Mesodermal cell (in vitro differentiated cells): ENCODE measurements at regions not wholly inside any gene's neighbourhood (a gene's known extent, or its start where the extent isn't known, plus 50 kb on each side); places are given as distances from the start of the nearest gene placed in this dataset.

Experiments
- H3K27ac ChIP-seq: 2 replicates; pipeline ENCODE4 v1.7.0; 2013; ENCODE audit warnings: mild to moderate bottlenecking, low read depth, low read length, moderate library complexity; ENCODE audit not compliant: severe bottlenecking
- H3K36me3 ChIP-seq: 2 replicates; pipeline ENCODE4 v1.7.1; 2013; ENCODE audit warnings: mild to moderate bottlenecking, low read length, moderate library complexity; ENCODE audit not compliant: control insufficient read depth, insufficient read depth
- H3K4me1 ChIP-seq: one replicate; pipeline ENCODE4 v1.7.1; 2013; ENCODE audit warnings: mild to moderate bottlenecking, low read length; ENCODE audit not compliant: insufficient read depth, control insufficient read depth, poor library complexity, severe bottlenecking
- H3K4me3 ChIP-seq: 2 replicates; pipeline ENCODE4 v1.7.0; 2013; ENCODE audit warnings: low read length, control low read depth, mild to moderate bottlenecking; ENCODE audit not compliant: insufficient read depth, poor library complexity, severe bottlenecking; ENCODE audit errors: extremely low read depth
- H3K9me3 ChIP-seq: 2 replicates; pipeline ENCODE4 v1.7.1; 2013; ENCODE audit warnings: mild to moderate bottlenecking, low read length, moderate library complexity; ENCODE audit not compliant: control insufficient read depth
- WGBS, 2 experiments: methylation state at CpG; one replicate each; pipeline ENCODE4 v1.1.5; 2013; ENCODE audit warnings: missing lambda C conversion rate in 2 of 2; ENCODE audit not compliant: insufficient coverage in 2 of 2; 5-methylcytosine and 5-hydroxymethylcytosine counted together

- Histone ChIP-seq H3K4me3 (no peak overlapping the region), H3K36me3 (no peaks in the 10 kb centered on the region), H3K27ac (no peak overlapping the region), H3K9me3 (no peaks in the 10 kb centered on the region), H3K4me1 (no peaks in the 10 kb centered on the region)
- no CpG with 5 or more reads among the region's 1 CpG for WGBS, 2 experiments
Observed at GRCh38 chr6:133693565-133693964, 195.3 kb upstream of the TCF21 start.

DNA sequence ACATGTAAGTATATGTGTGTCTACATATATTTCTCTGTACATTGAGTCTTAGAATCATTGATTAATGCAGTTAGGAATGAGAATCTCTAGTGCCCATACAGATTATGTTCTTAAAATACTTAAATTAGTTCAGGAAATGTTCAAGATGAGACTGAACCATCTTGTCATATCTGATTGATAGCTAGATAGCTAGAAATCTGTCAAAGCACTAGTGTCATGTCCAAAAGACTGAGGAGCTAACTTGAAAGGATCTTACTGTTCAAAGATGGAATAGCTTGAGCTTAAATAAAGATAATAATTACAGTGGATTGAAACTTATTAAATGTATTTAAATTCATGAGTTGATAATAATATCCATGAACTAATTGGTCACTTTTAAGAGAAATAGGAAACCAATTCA, 191.7 kb upstream of the TCF21 start:
- H3K27ac ChIP-seq: no peak overlapping the region
- no peaks in the 10 kb centered on the region for H3K36me3 ChIP-seq
- no peaks in the 10 kb centered on the region for H3K9me3 ChIP-seq
- no peak overlapping the region for H3K4me3 ChIP-seq
- no peaks in the 10 kb centered on the region for H3K4me1 ChIP-seq

DNA sequence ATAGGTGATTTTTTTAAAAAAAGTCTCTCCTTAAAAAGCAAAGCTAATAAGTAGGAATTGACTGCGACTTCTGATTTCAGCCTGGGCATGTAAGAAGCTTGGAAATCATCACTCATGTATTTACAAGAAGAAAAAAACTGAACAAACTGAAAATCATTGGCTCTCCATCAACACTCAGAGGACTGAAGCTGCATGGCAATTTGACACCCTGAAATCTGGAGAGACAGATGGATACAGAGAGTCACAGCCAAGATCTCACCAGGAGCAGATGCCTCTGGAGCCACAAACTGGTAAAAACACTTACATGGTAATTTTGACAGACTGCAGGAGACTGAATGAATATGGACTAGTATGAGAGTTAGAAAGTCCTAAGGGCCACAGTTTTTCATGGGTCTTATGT, 191.2 kb upstream of the TCF21 start:
- Histone ChIP-seq H3K4me1 (no peaks in the 10 kb centered on the region), H3K36me3 (no peaks in the 10 kb centered on the region), H3K4me3 (no peak overlapping the region), H3K9me3 (no peaks in the 10 kb centered on the region), H3K27ac (no peak overlapping the region)
- WGBS, 2 experiments: no CpG with 5 or more reads among the region's 1 CpG

DNA sequence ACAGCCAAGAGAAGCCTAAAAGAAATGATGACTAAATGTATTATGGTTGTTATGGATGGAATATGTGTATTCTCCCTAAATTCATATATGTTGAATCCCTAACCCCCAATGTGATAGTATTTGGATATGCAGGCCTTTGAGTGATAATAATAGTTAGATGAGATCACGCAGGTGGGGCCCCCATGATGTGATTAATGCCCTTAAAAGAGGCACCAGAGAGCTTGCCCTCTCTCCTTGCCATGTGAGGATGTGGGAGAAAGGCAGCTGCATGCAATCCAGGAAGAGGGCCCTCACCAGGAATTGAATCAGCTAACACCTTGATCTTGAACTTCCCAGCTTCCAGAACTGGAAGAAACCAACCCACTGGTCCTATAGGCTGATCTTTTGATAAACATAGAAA, 190.6 kb upstream of the TCF21 start:
- WGBS, 2 experiments: 89% methylated on average over 1 of the region's 1 CpG; no CpG with 5 or more reads in 1 of the 2 experiments
- H3K9me3 ChIP-seq: no peaks in the 10 kb centered on the region
- no peak overlapping the region for H3K27ac ChIP-seq
- H3K4me1 ChIP-seq: no peaks in the 10 kb centered on the region
- H3K36me3 ChIP-seq: no peaks in the 10 kb centered on the region
- no peak overlapping the region for H3K4me3 ChIP-seq

- WGBS, 2 experiments: 100% methylated on average over 1 of the region's 1 CpG; no CpG with 5 or more reads in 1 of the 2 experiments
- H3K4me1 ChIP-seq: no peaks in the 10 kb centered on the region
- no peak overlapping the region for H3K27ac ChIP-seq
- H3K4me3 ChIP-seq: no peak overlapping the region
- H3K9me3 ChIP-seq: no peaks in the 10 kb centered on the region
- no peaks in the 10 kb centered on the region for H3K36me3 ChIP-seq
Observed at GRCh38 chr6:133699741-133700385, 189.1 kb upstream of the TCF21 start.

- Histone ChIP-seq H3K4me1 (no peaks in the 10 kb centered on the region), H3K4me3 (no peak overlapping the region), H3K36me3 (no peaks in the 10 kb centered on the region), H3K9me3 (no peaks in the 10 kb centered on the region), H3K27ac (no peak overlapping the region)
- WGBS, 2 experiments: 88 to 97% methylated on average over 4 to 6 of the region's 9 CpGs
Observed at GRCh38 chr6:133701633-133702331, 187.1 kb upstream of the TCF21 start.

DNA sequence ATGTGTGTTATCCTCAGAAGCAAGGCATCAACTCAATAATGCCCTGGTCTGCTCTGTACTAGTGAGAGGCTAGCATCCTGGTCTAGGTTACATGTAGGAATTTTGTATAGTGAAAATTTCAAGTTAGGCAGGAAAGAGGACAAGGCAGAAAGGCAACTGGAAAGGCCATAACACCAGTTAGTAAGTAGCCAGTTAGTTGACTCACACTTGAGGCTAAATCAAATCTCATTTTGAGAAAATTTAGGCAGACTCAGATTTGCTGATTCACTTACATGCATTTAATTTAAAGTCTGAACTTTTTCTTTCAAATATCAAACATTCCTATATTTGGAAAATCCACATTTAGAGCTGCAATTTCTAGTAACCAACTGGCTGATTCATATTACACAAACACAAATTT, 184.5 kb upstream of the TCF21 start:
- H3K36me3 ChIP-seq: no peaks in the 10 kb centered on the region
- no peak overlapping the region for H3K4me3 ChIP-seq
- H3K4me1 ChIP-seq: no peaks in the 10 kb centered on the region
- no peaks in the 10 kb centered on the region for H3K9me3 ChIP-seq
- H3K27ac ChIP-seq: no peak overlapping the region

- Histone ChIP-seq H3K27ac (no peak overlapping the region), H3K9me3 (no peaks in the 10 kb centered on the region), H3K36me3 (no peaks in the 10 kb centered on the region), H3K4me3 (no peak overlapping the region), H3K4me1 (no peaks in the 10 kb centered on the region)
- WGBS, 2 experiments: 100% methylated on average over 1 of the region's 1 CpG; no CpG with 5 or more reads in 1 of the 2 experiments
Observed at GRCh38 chr6:133705066-133705465, 183.8 kb upstream of the TCF21 start.

DNA sequence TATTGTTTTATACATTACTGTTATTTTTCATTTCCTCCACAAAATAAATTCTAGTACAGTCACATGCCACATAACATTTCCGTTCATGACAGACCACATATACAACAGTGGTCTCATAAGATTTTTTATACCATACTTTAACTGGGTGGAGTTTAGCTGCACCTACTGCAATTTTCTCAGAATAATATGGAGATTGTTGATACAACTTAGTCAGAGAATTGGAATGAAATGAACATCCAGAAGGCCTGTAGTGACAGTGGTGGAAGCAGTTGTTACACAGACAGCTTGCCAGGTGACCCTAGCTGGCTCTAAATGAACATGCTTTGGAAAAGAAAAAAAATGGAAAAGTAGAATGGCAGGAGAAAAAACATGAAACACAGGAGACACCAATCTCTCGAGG, 183.2 kb upstream of the TCF21 start:
- Histone ChIP-seq H3K4me3 (no peak overlapping the region), H3K36me3 (no peaks in the 10 kb centered on the region), H3K9me3 (no peaks in the 10 kb centered on the region), H3K27ac (no peak overlapping the region), H3K4me1 (no peaks in the 10 kb centered on the region)
- WGBS, 2 experiments: 78 to 88% methylated on average over 1 of the region's 2 CpGs

DNA sequence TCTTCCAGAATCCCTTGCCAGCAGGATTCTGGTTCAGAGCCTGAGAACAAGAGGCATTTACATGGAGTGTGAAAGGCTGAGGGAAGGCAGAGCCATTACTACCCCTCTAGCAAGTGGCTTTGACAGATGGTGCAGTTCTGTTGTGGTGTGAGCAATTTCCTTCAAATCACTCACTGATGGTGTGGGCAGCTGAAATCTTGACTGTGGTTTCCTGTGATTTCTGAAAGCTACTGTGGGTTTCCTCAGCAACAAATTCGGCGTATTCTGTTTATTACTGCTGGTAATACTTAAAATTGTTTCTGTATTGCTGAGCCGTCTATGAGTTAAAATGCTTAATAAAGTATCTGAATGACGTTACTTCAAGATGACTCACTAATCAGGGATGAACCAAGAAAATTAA, 181.5 kb upstream of the TCF21 start:
- H3K4me3 ChIP-seq: no peak overlapping the region
- H3K27ac ChIP-seq: no peak overlapping the region
- H3K36me3 ChIP-seq: no peaks in the 10 kb centered on the region

DNA sequence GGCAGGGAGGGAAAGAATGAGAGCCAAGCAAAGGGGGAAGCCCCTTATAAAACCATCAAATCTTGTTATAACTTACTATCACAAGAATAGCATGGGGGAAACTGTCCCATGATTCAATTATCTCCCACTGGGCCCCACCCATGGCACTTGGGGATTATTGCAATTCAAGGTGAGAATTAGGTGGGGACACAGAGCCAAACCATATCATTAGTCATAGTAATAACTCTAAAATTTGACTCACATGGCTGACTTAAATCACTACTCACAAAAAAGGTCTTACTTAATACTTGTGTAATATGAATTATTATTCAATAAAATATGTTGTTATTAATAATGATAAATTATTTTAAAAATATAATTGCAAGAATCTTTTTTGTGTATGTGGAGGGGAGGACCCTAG, 178.1 kb upstream of the TCF21 start:
- H3K4me1 ChIP-seq: no peaks in the 10 kb centered on the region
- H3K27ac ChIP-seq: no peak overlapping the region
- no peaks in the 10 kb centered on the region for H3K36me3 ChIP-seq
- no peak overlapping the region for H3K4me3 ChIP-seq
- H3K9me3 ChIP-seq: no peaks in the 10 kb centered on the region

More for the DNA sequence above, 181.5 kb upstream of the TCF21 start:
- Histone ChIP-seq H3K9me3 (no peaks in the 10 kb centered on the region), H3K4me1 (no peaks in the 10 kb centered on the region)
- 90 to 100% methylated on average over 2 of the region's 4 CpGs for WGBS, 2 experiments
